IMR-90 (cell line): ENCODE measurements at regions not wholly inside any gene's neighbourhood (a gene's known extent, or its start where the extent isn't known, plus 50 kb on each side); places are given as distances from the start of the nearest gene placed in this dataset.

Experiments used
- ATAC-seq: fragments of 200-7000 bp; cut with Tn5 transposase; 2 replicates; pipeline ENCODE4 v1.9.1; 2020; ENCODE audit warnings: low read depth, mild to moderate bottlenecking, moderate library complexity
- BruUV-seq: library from RNA; stranded (reverse); fragments of 400-500 nt; replicated peaks from 2 replicates; lab custom pipeline; 2021; lab: Mats Ljungman, UMichigan
- CTCF ChIA-PET: fragments of 300-600 bp; formaldehyde crosslinking; extraction: SDS; loops from one replicate; lab custom pipeline; 2021; ENCODE audit warnings: antibody characterized with exemption; lab: Yijun Ruan, JAX
- POLR2A ChIA-PET: fragments of 300-600 bp; sonication (Branson Sonifier 250); formaldehyde crosslinking; loops from one replicate; lab custom pipeline; 2022; ENCODE audit warnings: antibody characterized with exemption; ENCODE audit not compliant: unreplicated experiment; lab: Charles Lee
- DNase-seq: peaks from one replicate; pipeline ENCODE4 v3.0.0; 2013
- H2AFZ ChIP-seq: replicated peaks from 2 replicates; pipeline ENCODE3; 2013; ENCODE audit warnings: low read length, mild to moderate bottlenecking; ENCODE audit not compliant: poor library complexity
- H2AK5ac ChIP-seq: 2 replicates; pipeline ENCODE4 v1.6.1; 2013; ENCODE audit warnings: low read depth, low read length, inconsistent platforms
- H2AK9ac ChIP-seq: replicated peaks from 2 replicates; pipeline ENCODE3; 2013; ENCODE audit warnings: mild to moderate bottlenecking, low read depth, low read length, moderate library complexity; ENCODE audit not compliant: poor library complexity
- H2BK120ac ChIP-seq: 2 replicates; pipeline ENCODE4 v1.6.1; 2013; ENCODE audit warnings: low read depth, low read length, inconsistent platforms
- H2BK15ac ChIP-seq: 3 replicates; pipeline ENCODE4 v1.6.1; 2013; ENCODE audit warnings: low read depth, low read length, inconsistent platforms
- H2BK20ac ChIP-seq: 2 replicates; pipeline ENCODE4 v1.6.1; 2013; ENCODE audit warnings: low read depth, mild to moderate bottlenecking, inconsistent platforms, low read length, moderate library complexity
- H2BK5ac ChIP-seq: 2 replicates; pipeline ENCODE4 v1.6.1; 2013; ENCODE audit warnings: mild to moderate bottlenecking, low read depth, low read length, inconsistent platforms; ENCODE audit not compliant: poor library complexity, severe bottlenecking
- H3K14ac ChIP-seq: replicated peaks from 2 replicates; pipeline ENCODE4 v1.6.1; 2013; ENCODE audit warnings: low read depth, low read length, inconsistent platforms
- H3K18ac ChIP-seq: 2 replicates; pipeline ENCODE4 v1.6.1; 2013; ENCODE audit warnings: low read depth, low read length, control low read depth
- H3K23ac ChIP-seq: 2 replicates; pipeline ENCODE4 v1.6.1; 2013; ENCODE audit warnings: low read depth, low read length, inconsistent platforms
- H3K27ac ChIP-seq: 2 replicates; pipeline ENCODE4 v1.5.1; 2013; ENCODE audit warnings: mild to moderate bottlenecking, control low read depth, low read length; ENCODE audit not compliant: insufficient read depth
- H3K27me3 ChIP-seq: 2 replicates; pipeline ENCODE4 v1.6.1; 2013; ENCODE audit warnings: low read length; ENCODE audit not compliant: control insufficient read depth, insufficient read depth
- H3K36me3 ChIP-seq: 2 replicates; pipeline ENCODE4 v1.6.1; 2013; ENCODE audit warnings: low read length, mixed read lengths; ENCODE audit not compliant: control insufficient read depth, insufficient read depth
- H3K4ac ChIP-seq: 2 replicates; pipeline ENCODE4 v1.6.1; 2013; ENCODE audit warnings: low read depth, low read length, inconsistent platforms
- H3K4me1 ChIP-seq: 2 replicates; pipeline ENCODE4 v1.6.1; 2013; ENCODE audit warnings: low read length, mixed read lengths; ENCODE audit not compliant: control insufficient read depth, insufficient read depth
- H3K4me2 ChIP-seq: 2 replicates; pipeline ENCODE4 v1.6.1; 2013; ENCODE audit warnings: low read depth, mild to moderate bottlenecking, control low read depth, low read length, moderate library complexity
- H3K4me3 ChIP-seq: 2 replicates; pipeline ENCODE4 v1.5.1; 2013; ENCODE audit warnings: low read depth, mild to moderate bottlenecking, control low read depth, low read length, moderate library complexity; ENCODE audit not compliant: insufficient read depth
- H3K56ac ChIP-seq: 2 replicates; pipeline ENCODE4 v1.6.1; 2013; ENCODE audit warnings: low read length, inconsistent platforms; ENCODE audit not compliant: insufficient read depth; ENCODE audit errors: extremely low read depth
- H3K79me1 ChIP-seq, 2 experiments: 2 replicates each; pipeline ENCODE4 v1.6.1; 2013; ENCODE audit warnings: low read length in 2 of 2, inconsistent platforms in 1 of 2, low read depth in 1 of 2
- H3K9ac ChIP-seq: 2 replicates; pipeline ENCODE4 v1.6.1; 2013; ENCODE audit warnings: low read depth, low read length, control low read depth
- H3K9me1 ChIP-seq: 2 replicates; pipeline ENCODE4 v1.6.1; 2013; ENCODE audit warnings: low read length, inconsistent platforms; ENCODE audit not compliant: insufficient read depth
- H3K9me3 ChIP-seq: 2 replicates; pipeline ENCODE4 v1.6.1; 2013; ENCODE audit warnings: low read length; ENCODE audit not compliant: control insufficient read depth, insufficient read depth
- H4K20me1 ChIP-seq: 2 replicates; pipeline ENCODE4 v1.6.1; 2013; ENCODE audit warnings: low read length, inconsistent platforms; ENCODE audit not compliant: insufficient read depth
- H4K5ac ChIP-seq: 2 replicates; pipeline ENCODE4 v1.6.1; 2013; ENCODE audit warnings: mild to moderate bottlenecking, low read depth, low read length, control low read depth
- H4K8ac ChIP-seq, 2 experiments: 2 replicates each; pipeline ENCODE4 v1.6.1; 2013; ENCODE audit warnings: low read depth in 2 of 2, low read length in 2 of 2, control low read depth in 1 of 2, inconsistent platforms in 1 of 2
- H4K91ac ChIP-seq: 2 replicates; pipeline ENCODE4 v1.6.1; 2013; ENCODE audit warnings: low read depth, low read length, inconsistent platforms; ENCODE audit not compliant: insufficient read depth
- BHLHE40 ChIP-seq: fragments of 150-350 bp; IDR thresholded peaks from 2 replicates; pipeline ENCODE4 v1.6.1; 2016; ENCODE audit warnings: mild to moderate bottlenecking, low read depth, low read length
- FOS ChIP-seq: fragments of 150-350 bp; IDR thresholded peaks from 2 replicates; pipeline ENCODE4 v1.6.1; 2016; ENCODE audit warnings: low read depth, low read length
- MAFK ChIP-seq: IDR thresholded peaks from 2 replicates; pipeline ENCODE4 v1.6.1; 2012; ENCODE audit warnings: low read depth, low read length, improper control_type of control experiment
- MXI1 ChIP-seq: IDR thresholded peaks from 2 replicates; pipeline ENCODE4 v1.6.1; 2012; ENCODE audit warnings: low read depth, mild to moderate bottlenecking, low read length, moderate library complexity, borderline replicate concordance
- NFE2L2 ChIP-seq: fragments of 150-350 bp; IDR thresholded peaks from 2 replicates; pipeline ENCODE4 v1.6.1; 2016; ENCODE audit warnings: low read depth, mild to moderate bottlenecking, low read length
- POLR2A ChIP-seq: IDR thresholded peaks from 2 replicates; pipeline ENCODE4 v1.6.1; 2012; ENCODE audit warnings: mild to moderate bottlenecking, low read depth, low read length
- RAD21 ChIP-seq: IDR thresholded peaks from 2 replicates; pipeline ENCODE4 v1.6.1; 2012; ENCODE audit warnings: low read length, improper control_type of control experiment
- RCOR1 ChIP-seq: IDR thresholded peaks from 2 replicates; pipeline ENCODE4 v1.6.1; 2012; ENCODE audit warnings: mild to moderate bottlenecking, low read length, improper control_type of control experiment; ENCODE audit not compliant: insufficient replicate concordance
- USF2 ChIP-seq: fragments of 150-350 bp; IDR thresholded peaks from 2 replicates; pipeline ENCODE4 v1.6.1; 2017; ENCODE audit warnings: mild to moderate bottlenecking, antibody characterized with exemption, low read length, low read depth
- WGBS, 2 experiments: methylation state at CpG; one replicate each; pipeline versions ENCODE4 v1.1.5 to v1.1.7; 2013; ENCODE audit warnings: missing lambda C conversion rate in 2 of 2; ENCODE audit not compliant: insufficient read length in 1 of 2; ENCODE audit errors: extremely low coverage in 2 of 2; 5-methylcytosine and 5-hydroxymethylcytosine counted together
- dilution Hi-C: fragments of 300-500 bp; cut with HindIII; formaldehyde crosslinking; loops from one replicate; pipeline ENCODE4 v1.14.3; 2018; ENCODE audit warnings: low sequenced_read_pairs; ENCODE audit not compliant: unreplicated experiment
- in situ Hi-C: fragments of 300-500 bp; cut with MboI; formaldehyde crosslinking; loops from 3 replicates; pipeline ENCODE4 v1.14.3; 2019; ENCODE audit warnings: low sequenced_read_pairs, inconsistent platforms, mixed read lengths
- intact Hi-C: fragments of 100-400 bp; cut with micrococcal nuclease; formaldehyde crosslinking; loops from 2 replicates; pipeline ENCODE4 v1.10.0; 2022

- Histone ChIP-seq H3K9me1 (no peaks in the 10 kb centered on the region), H2AK5ac (no peak overlapping the region), H2BK20ac (no peak overlapping the region), H2BK15ac (no peak overlapping the region), H3K79me1 (no peaks in the 10 kb centered on the region), H3K9ac (no peak overlapping the region), H3K23ac (no peak overlapping the region), H2AK9ac (no peak overlapping the region), H3K4me2 (no peak overlapping the region), H4K8ac (no peak overlapping the region), H3K27ac (no peak overlapping the region), H4K20me1 (no peaks in the 10 kb centered on the region), H3K4ac (no peak overlapping the region), H4K91ac (no peak overlapping the region), H3K9me3 (no peaks in the 10 kb centered on the region), H3K4me3 (no peak overlapping the region), H3K36me3 (no peaks in the 10 kb centered on the region), H2AFZ (no peak overlapping the region), H3K4me1 (no peaks in the 10 kb centered on the region), H3K56ac (no peak overlapping the region), H2BK120ac (no peak overlapping the region), H4K5ac (no peak overlapping the region), H3K14ac (no peak overlapping the region), H2BK5ac (no peak overlapping the region), H3K18ac (no peak overlapping the region), H3K27me3 (no peaks in the 10 kb centered on the region)
- no peak for DNase-seq
- CTCF ChIA-PET = interaction anchor here (0.7 kb wide), 1 partner anchor 122 kb away, joined by 3 read pairs; no protein-coding TSS in a partner anchor
- dilution Hi-C loops = no loop called here
- no TSS peak for BruUV-seq
- no peak for TF ChIP-seq USF2
- no peak for TF ChIP-seq POLR2A
- TF ChIP-seq BHLHE40 = no peak
- no peak for TF ChIP-seq RAD21
- no peak for TF ChIP-seq MAFK
- TF ChIP-seq NFE2L2 = no peak
- no peak for TF ChIP-seq FOS
- TF ChIP-seq RCOR1 = no peak
- no peak for TF ChIP-seq MXI1
- POLR2A ChIA-PET = no interaction called here
- no peak for ATAC-seq
- in situ Hi-C loops = no loop called here
- no CpG with 5 or more reads among the region's 3 CpGs for WGBS, 2 experiments
- intact Hi-C loops = no loop called here
Measured at GRCh38 chr1:60359431-60359830, 285.9 kb upstream of the C1orf87 start.
